ENCODE measurements at regions not wholly inside any gene's neighbourhood (a gene's known extent, or its start where the extent isn't known, plus 50 kb on each side); places are given as distances from the start of the nearest gene placed in this dataset.

DNA sequence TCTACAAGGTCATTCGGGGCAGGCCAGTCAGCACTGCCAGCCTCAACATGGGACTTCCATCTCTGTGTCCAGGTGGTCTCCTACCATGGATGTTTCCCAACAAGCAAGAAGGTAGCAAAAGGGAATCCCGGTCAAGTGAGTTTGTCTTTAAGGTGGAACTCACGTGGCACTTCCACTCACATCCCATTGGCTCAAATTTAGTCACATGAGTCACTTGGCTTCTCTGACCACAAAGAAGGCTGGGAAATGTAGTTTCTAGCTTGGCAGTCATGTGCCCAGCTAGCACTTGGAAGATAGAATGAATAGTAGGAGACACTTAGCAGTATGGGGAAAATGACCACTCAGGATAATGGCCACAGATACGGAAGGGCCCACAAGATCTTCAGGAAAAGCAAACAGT, 106.6 kb downstream of the AIPL1 start:
- Histone ChIP-seq H3K27ac (no peak overlapping the region), H3K9me2 (ENCODE audit: insufficient read depth) (no peaks in the 10 kb centered on the region), H3K27me3 (ENCODE audit: insufficient read depth, low read depth) (peaks cover 71% of the 10 kb centered on the region), H4K20me1 (ENCODE audit: insufficient read depth) (no peaks in the 10 kb centered on the region), H2AFZ (no peak overlapping the region), H3K4me2 (no peak overlapping the region), H3K79me2 (ENCODE audit: low read depth) (no peaks in the 10 kb centered on the region), H3K36me3 (ENCODE audit: low read depth) (no peaks in the 10 kb centered on the region), H3F3A (ENCODE audit: insufficient read depth, low read depth) (no peaks in the 10 kb centered on the region), H3K4me1 (replicated peaks; ENCODE audit: insufficient read depth) (no peaks in the 10 kb centered on the region), H3K9me3 (ENCODE audit: insufficient read depth, low read depth) (no peaks in the 10 kb centered on the region), H3K4me3 (no peak overlapping the region)
- CTCF ChIA-PET = no interaction called here
- DNase-seq = no peak
- intact Hi-C loops (cut with micrococcal nuclease; ENCODE audit: unreplicated experiment) = no loop called here
- TF ChIP-seq, protein P1, sequence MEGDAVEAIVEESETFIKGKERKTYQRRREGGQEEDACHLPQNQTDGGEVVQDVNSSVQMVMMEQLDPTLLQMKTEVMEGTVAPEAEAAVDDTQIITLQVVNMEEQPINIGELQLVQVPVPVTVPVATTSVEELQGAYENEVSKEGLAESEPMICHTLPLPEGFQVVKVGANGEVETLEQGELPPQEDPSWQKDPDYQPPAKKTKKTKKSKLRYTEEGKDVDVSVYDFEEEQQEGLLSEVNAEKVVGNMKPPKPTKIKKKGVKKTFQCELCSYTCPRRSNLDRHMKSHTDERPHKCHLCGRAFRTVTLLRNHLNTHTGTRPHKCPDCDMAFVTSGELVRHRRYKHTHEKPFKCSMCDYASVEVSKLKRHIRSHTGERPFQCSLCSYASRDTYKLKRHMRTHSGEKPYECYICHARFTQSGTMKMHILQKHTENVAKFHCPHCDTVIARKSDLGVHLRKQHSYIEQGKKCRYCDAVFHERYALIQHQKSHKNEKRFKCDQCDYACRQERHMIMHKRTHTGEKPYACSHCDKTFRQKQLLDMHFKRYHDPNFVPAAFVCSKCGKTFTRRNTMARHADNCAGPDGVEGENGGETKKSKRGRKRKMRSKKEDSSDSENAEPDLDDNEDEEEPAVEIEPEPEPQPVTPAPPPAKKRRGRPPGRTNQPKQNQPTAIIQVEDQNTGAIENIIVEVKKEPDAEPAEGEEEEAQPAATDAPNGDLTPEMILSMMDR (conservative IDR thresholded peaks at IDR 0.05) = no peak
- no peak for TF ChIP-seq EZH2 (IDR thresholded peaks at IDR 0.05; ENCODE audit: low read depth)
- POLR2A ChIA-PET (ENCODE audit: unreplicated experiment) = no interaction called here
- BruUV-seq (replicated peaks) = no TSS peak

DNA sequence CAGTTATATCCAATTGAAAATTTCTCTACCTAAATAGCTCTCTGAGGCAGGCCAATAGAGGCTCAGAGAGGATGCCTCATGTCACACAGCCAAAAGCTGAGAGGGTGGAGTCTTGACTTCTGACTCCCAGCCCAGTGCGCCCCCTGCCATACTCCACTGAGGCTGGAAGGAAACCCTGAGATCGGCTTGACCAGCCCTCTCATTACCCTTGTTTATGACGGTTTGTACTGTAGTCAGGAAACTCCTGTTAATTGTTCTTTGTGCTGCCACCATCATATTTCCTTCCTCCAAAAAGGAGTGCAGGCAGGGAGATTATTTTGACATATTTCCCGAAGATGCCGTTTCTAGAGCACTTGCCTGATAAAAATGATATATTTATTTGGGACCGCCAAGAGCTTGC, 107.9 kb downstream of the AIPL1 start:
- ChIA-PET CTCF (no interaction called here), POLR2A (ENCODE audit: unreplicated experiment) (no interaction called here)
- no peaks in the 10 kb centered on the region for H3K9me2 ChIP-seq (ENCODE audit: insufficient read depth)
- no peak for TF ChIP-seq EZH2 (IDR thresholded peaks at IDR 0.05; ENCODE audit: low read depth)
- TF ChIP-seq, protein P1 (conservative IDR thresholded peaks at IDR 0.05) = no peak
- no peak overlapping the region for H2AFZ ChIP-seq
- H3K27ac ChIP-seq = no peak overlapping the region
- no peaks in the 10 kb centered on the region for H3K79me2 ChIP-seq (ENCODE audit: low read depth)
- no peaks in the 10 kb centered on the region for H3K9me3 ChIP-seq (ENCODE audit: insufficient read depth, low read depth)
- intact Hi-C loops (cut with micrococcal nuclease; ENCODE audit: unreplicated experiment) = no loop called here
- DNase-seq = no peak
- no peaks in the 10 kb centered on the region for H3K4me1 ChIP-seq (replicated peaks; ENCODE audit: insufficient read depth)
- H3K4me3 ChIP-seq = no peak overlapping the region
- H3K36me3 ChIP-seq (ENCODE audit: low read depth) = no peaks in the 10 kb centered on the region
- H3K4me2 ChIP-seq = no peak overlapping the region
- no peaks in the 10 kb centered on the region for H4K20me1 ChIP-seq (ENCODE audit: insufficient read depth)
- no peaks in the 10 kb centered on the region for H3F3A ChIP-seq (ENCODE audit: insufficient read depth, low read depth)
- H3K27me3 ChIP-seq (ENCODE audit: insufficient read depth, low read depth) = peaks cover 79% of the 10 kb centered on the region
- BruUV-seq (replicated peaks) = no TSS peak

GRCh38 chr17:6326483-6326882, 108.4 kb downstream of the AIPL1 start:
- Histone ChIP-seq H4K20me1 (ENCODE audit: insufficient read depth) (no peaks in the 10 kb centered on the region), H3K27me3 (ENCODE audit: insufficient read depth, low read depth) (peaks cover 76% of the 10 kb centered on the region), H3K9me3 (ENCODE audit: insufficient read depth, low read depth) (no peaks in the 10 kb centered on the region), H3K9me2 (ENCODE audit: insufficient read depth) (no peaks in the 10 kb centered on the region), H2AFZ (no peak overlapping the region), H3K4me3 (no peak overlapping the region), H3K27ac (no peak overlapping the region), H3K4me2 (no peak overlapping the region), H3K36me3 (ENCODE audit: low read depth) (no peaks in the 10 kb centered on the region), H3K4me1 (replicated peaks; ENCODE audit: insufficient read depth) (no peaks in the 10 kb centered on the region), H3K79me2 (ENCODE audit: low read depth) (no peaks in the 10 kb centered on the region), H3F3A (ENCODE audit: insufficient read depth, low read depth) (no peaks in the 10 kb centered on the region)
- no TSS peak for BruUV-seq (replicated peaks)
- intact Hi-C loops (cut with micrococcal nuclease; ENCODE audit: unreplicated experiment) = no loop called here
- ChIA-PET CTCF (no interaction called here), POLR2A (ENCODE audit: unreplicated experiment) (no interaction called here)
- DNase-seq = no peak
- no peak for TF ChIP-seq EZH2 (IDR thresholded peaks at IDR 0.05; ENCODE audit: low read depth)
- TF ChIP-seq, protein P1 (conservative IDR thresholded peaks at IDR 0.05) = no peak
